ENCODE measurements at regions not wholly inside any gene's neighbourhood (a gene's known extent, or its start where the extent isn't known, plus 50 kb on each side); places are given as distances from the start of the nearest gene placed in this dataset.

GRCh38 chr3:174636451-174636850 lies 222.7 kb upstream of the NAALADL2 start:
- no peaks in the 10 kb centered on the region for H3K36me3 ChIP-seq (ENCODE audit: insufficient read depth, low read length, poor library complexity, severe bottlenecking)
- no peak overlapping the region for H3K4me3 ChIP-seq (ENCODE audit: low read depth, low read length, poor library complexity, severe bottlenecking)
- no peak overlapping the region for H3K27ac ChIP-seq (ENCODE audit: low read depth, low read length, poor library complexity, severe bottlenecking)
- no peak for DNase-seq (ENCODE audit: low spot score)
- ChIA-PET CTCF (no interaction called here), POLR2A (ENCODE audit: low non-redundant PET) (no interaction called here)
- no peaks in the 10 kb centered on the region for H3K9me3 ChIP-seq (ENCODE audit: low read depth, low read length, poor library complexity, severe bottlenecking)
- no peaks in the 10 kb centered on the region for H3K27me3 ChIP-seq (replicated peaks; ENCODE audit: insufficient read depth, low read depth, low read length, poor library complexity)
- H3K4me1 ChIP-seq (ENCODE audit: insufficient read depth, low read length, poor library complexity, severe bottlenecking), result no peaks in the 10 kb centered on the region
- TF ChIP-seq EZH2 (IDR thresholded peaks at IDR 0.05; ENCODE audit: borderline replicate concordance, low read depth, low read length, poor library complexity, severe bottlenecking), result no peak
- intact Hi-C loops (cut with micrococcal nuclease; ENCODE audit: unreplicated experiment), result no loop called here
- BruUV-seq (replicated peaks), result no TSS peak

- TF ChIP-seq EZH2 (IDR thresholded peaks at IDR 0.05; ENCODE audit: borderline replicate concordance, low read depth, low read length, poor library complexity, severe bottlenecking) (no peak), CTCF (conservative IDR thresholded peaks at IDR 0.05; ENCODE audit: low read depth, low read length) (no peak)
- no TSS peak for BruUV-seq (replicated peaks)
- intact Hi-C loops (cut with micrococcal nuclease; ENCODE audit: unreplicated experiment), result no loop called here
Observed at GRCh38 chr3:174639406-174639805, 219.7 kb upstream of the NAALADL2 start.

GRCh38 chr3:174639970-174640369 lies 219.2 kb upstream of the NAALADL2 start:
- Histone ChIP-seq H3K4me3 (ENCODE audit: low read depth, low read length, poor library complexity, severe bottlenecking) (no peak overlapping the region), H3K9me3 (ENCODE audit: low read depth, low read length, poor library complexity, severe bottlenecking) (no peaks in the 10 kb centered on the region), H3K36me3 (ENCODE audit: insufficient read depth, low read length, poor library complexity, severe bottlenecking) (no peaks in the 10 kb centered on the region), H3K4me1 (ENCODE audit: insufficient read depth, low read length, poor library complexity, severe bottlenecking) (no peaks in the 10 kb centered on the region), H3K27me3 (replicated peaks; ENCODE audit: insufficient read depth, low read depth, low read length, poor library complexity) (no peaks in the 10 kb centered on the region), H3K27ac (ENCODE audit: low read depth, low read length, poor library complexity, severe bottlenecking) (no peak overlapping the region)
- no peak for TF ChIP-seq EZH2 (IDR thresholded peaks at IDR 0.05; ENCODE audit: borderline replicate concordance, low read depth, low read length, poor library complexity, severe bottlenecking)
- TF ChIP-seq CTCF (conservative IDR thresholded peaks at IDR 0.05; ENCODE audit: low read depth, low read length), result no peak
- POLR2A ChIA-PET (ENCODE audit: low non-redundant PET), result no interaction called here
- BruUV-seq (replicated peaks), result no TSS peak
- CTCF ChIA-PET, result no interaction called here
- intact Hi-C loops (cut with micrococcal nuclease; ENCODE audit: unreplicated experiment), result no loop called here
- no peak for DNase-seq (ENCODE audit: low spot score)

More at GRCh38 chr3:174639406-174639805, 219.7 kb upstream of the NAALADL2 start:
- ChIA-PET POLR2A (ENCODE audit: low non-redundant PET) (no interaction called here), CTCF (no interaction called here)
- Histone ChIP-seq H3K27ac (ENCODE audit: low read depth, low read length, poor library complexity, severe bottlenecking) (no peak overlapping the region), H3K27me3 (replicated peaks; ENCODE audit: insufficient read depth, low read depth, low read length, poor library complexity) (no peaks in the 10 kb centered on the region), H3K4me3 (ENCODE audit: low read depth, low read length, poor library complexity, severe bottlenecking) (no peak overlapping the region), H3K4me1 (ENCODE audit: insufficient read depth, low read length, poor library complexity, severe bottlenecking) (no peaks in the 10 kb centered on the region), H3K36me3 (ENCODE audit: insufficient read depth, low read length, poor library complexity, severe bottlenecking) (no peaks in the 10 kb centered on the region), H3K9me3 (ENCODE audit: low read depth, low read length, poor library complexity, severe bottlenecking) (no peaks in the 10 kb centered on the region)
- DNase-seq (ENCODE audit: low spot score), result peak; percentile 5

- POLR2A ChIA-PET (ENCODE audit: low non-redundant PET), result no interaction called here
- no TSS peak for BruUV-seq (replicated peaks)
Observed at GRCh38 chr3:174640932-174641331, 218.2 kb upstream of the NAALADL2 start.

More at GRCh38 chr3:174640932-174641331, 218.2 kb upstream of the NAALADL2 start:
- no peak for DNase-seq (ENCODE audit: low spot score)
- no peaks in the 10 kb centered on the region for H3K27me3 ChIP-seq (replicated peaks; ENCODE audit: insufficient read depth, low read depth, low read length, poor library complexity)
- H3K4me3 ChIP-seq (ENCODE audit: low read depth, low read length, poor library complexity, severe bottlenecking), result no peak overlapping the region
- no peaks in the 10 kb centered on the region for H3K4me1 ChIP-seq (ENCODE audit: insufficient read depth, low read length, poor library complexity, severe bottlenecking)
- H3K9me3 ChIP-seq (ENCODE audit: low read depth, low read length, poor library complexity, severe bottlenecking), result no peaks in the 10 kb centered on the region
- CTCF ChIA-PET, result no interaction called here
- intact Hi-C loops (cut with micrococcal nuclease; ENCODE audit: unreplicated experiment), result no loop called here
- TF ChIP-seq CTCF (conservative IDR thresholded peaks at IDR 0.05; ENCODE audit: low read depth, low read length) (no peak), EZH2 (IDR thresholded peaks at IDR 0.05; ENCODE audit: borderline replicate concordance, low read depth, low read length, poor library complexity, severe bottlenecking) (no peak)
- H3K36me3 ChIP-seq (ENCODE audit: insufficient read depth, low read length, poor library complexity, severe bottlenecking), result no peaks in the 10 kb centered on the region
- H3K27ac ChIP-seq (ENCODE audit: low read depth, low read length, poor library complexity, severe bottlenecking), result no peak overlapping the region

Measured in A673 (cell line).